DND-41 (cell line): ENCODE measurements at regions not wholly inside any gene's neighbourhood (a gene's known extent, or its start where the extent isn't known, plus 50 kb on each side); places are given as distances from the start of the nearest gene placed in this dataset.

ENCODE experiments used
- ATAC-seq: fragments of 200-7000 bp; cut with Tn5 transposase; 3 replicates; pipeline ENCODE4 v1.9.1; 2021; ENCODE audit warnings: low read depth; ENCODE audit not compliant: insufficient read depth
- DNase-seq: peaks from one replicate; pipeline ENCODE4 v3.0.0-alpha.2; 2020
- H2AFZ ChIP-seq: 2 replicates; pipeline ENCODE4 v1.6.0; 2012; ENCODE audit warnings: low read depth, low read length
- H3K27ac ChIP-seq: 2 replicates; pipeline ENCODE4 v1.5.1; 2012; ENCODE audit warnings: low read length, inconsistent platforms
- H3K27me3 ChIP-seq: fragments of 200-600 bp; sonication (generic); 2 replicates; pipeline ENCODE4 v1.6.0; 2012; ENCODE audit warnings: low read length, mild to moderate bottlenecking, inconsistent platforms; ENCODE audit not compliant: insufficient read depth, poor library complexity
- H3K36me3 ChIP-seq: 2 replicates; pipeline ENCODE4 v1.5.1; 2012; ENCODE audit warnings: low read length, inconsistent platforms; ENCODE audit not compliant: insufficient read depth
- H3K4me1 ChIP-seq: 2 replicates; pipeline ENCODE4 v1.5.1; 2012; ENCODE audit warnings: mild to moderate bottlenecking, low read length; ENCODE audit not compliant: insufficient read depth
- H3K4me2 ChIP-seq: 2 replicates; pipeline ENCODE4 v1.6.0; 2012; ENCODE audit warnings: mild to moderate bottlenecking, moderate library complexity, low read length, inconsistent platforms; ENCODE audit not compliant: insufficient read depth
- H3K4me3 ChIP-seq, 2 experiments: fragments of 200-600 bp in 1 of 2; shearing (Covaris generic) in 1 of 2; 2 replicates each; pipeline ENCODE4 v1.5.1; 2012 to 2016; ENCODE audit warnings: inconsistent platforms in 2 of 2, low read length in 2 of 2, mild to moderate bottlenecking in 2 of 2, low read depth in 1 of 2, moderate library complexity in 1 of 2
- H3K79me2 ChIP-seq: 2 replicates; pipeline ENCODE4 v1.6.0; 2012; ENCODE audit warnings: low read length, inconsistent platforms; ENCODE audit not compliant: insufficient read depth
- H3K9ac ChIP-seq: 2 replicates; pipeline ENCODE4 v1.6.0; 2012; ENCODE audit warnings: low read depth, mild to moderate bottlenecking, inconsistent platforms, low read length, moderate library complexity
- H3K9me3 ChIP-seq: 2 replicates; pipeline ENCODE4 v1.5.1; 2012; ENCODE audit warnings: low read length, moderate library complexity, mild to moderate bottlenecking, inconsistent platforms; ENCODE audit not compliant: insufficient read depth, severe bottlenecking
- H4K20me1 ChIP-seq: 2 replicates; pipeline ENCODE4 v1.6.0; 2012; ENCODE audit warnings: low read length; ENCODE audit not compliant: insufficient read depth
- CTCF ChIP-seq: IDR thresholded peaks from 2 replicates; pipeline ENCODE4 v1.5.1; 2012; ENCODE audit warnings: borderline replicate concordance, low read length, moderate library complexity, mild to moderate bottlenecking; ENCODE audit not compliant: poor library complexity, severe bottlenecking; ENCODE audit errors: extremely low read depth
- EZH2 ChIP-seq: IDR thresholded peaks from 3 replicates; pipeline ENCODE4 v1.6.1; 2012; ENCODE audit warnings: borderline replicate concordance, low read depth, mild to moderate bottlenecking, moderate library complexity, low read length, inconsistent platforms; ENCODE audit not compliant: severe bottlenecking

- Histone ChIP-seq H3K4me1 (no peaks in the 10 kb centered on the region), H3K9ac (no peak overlapping the region), H3K79me2 (no peaks in the 10 kb centered on the region), H3K4me2 (no peak overlapping the region), H4K20me1 (no peaks in the 10 kb centered on the region), H3K4me3 (no peak overlapping the region), H3K27ac (no peak overlapping the region), H2AFZ (no peak overlapping the region), H3K9me3 (no peaks in the 10 kb centered on the region), H3K27me3 (no peaks in the 10 kb centered on the region), H3K36me3 (no peaks in the 10 kb centered on the region)
- no peak for TF ChIP-seq CTCF
- no peak for TF ChIP-seq EZH2
- ATAC-seq (no peak), DNase-seq (no peak)
These were observed 885.0 kb upstream of the MDGA2 start for GRCh38 chr14:48560421-48560820.

GRCh38 chr14:48553443-48553842, 878.0 kb upstream of the MDGA2 start:
- Histone ChIP-seq H3K79me2 (no peaks in the 10 kb centered on the region), H3K9me3 (no peaks in the 10 kb centered on the region), H3K4me3 (no peak overlapping the region), H3K36me3 (no peaks in the 10 kb centered on the region), H2AFZ (no peak overlapping the region), H3K27ac (no peak overlapping the region), H3K4me1 (no peaks in the 10 kb centered on the region), H3K9ac (no peak overlapping the region), H3K4me2 (no peak overlapping the region), H4K20me1 (no peaks in the 10 kb centered on the region), H3K27me3 (no peaks in the 10 kb centered on the region)
- TF ChIP-seq EZH2: no peak
- TF ChIP-seq CTCF: no peak
- no peak for ATAC-seq
- no peak for DNase-seq

GRCh38 chr14:48546996-48547395, 871.6 kb upstream of the MDGA2 start:
- H3K79me2 ChIP-seq: no peaks in the 10 kb centered on the region
- H3K27ac ChIP-seq: no peak overlapping the region
- no peaks in the 10 kb centered on the region for H3K36me3 ChIP-seq
- no peak for ATAC-seq
- H3K4me2 ChIP-seq: no peak overlapping the region
- H3K4me3 ChIP-seq: no peak overlapping the region
- H3K4me1 ChIP-seq: no peaks in the 10 kb centered on the region
- no peaks in the 10 kb centered on the region for H3K27me3 ChIP-seq
- DNase-seq: no peak
- no peaks in the 10 kb centered on the region for H4K20me1 ChIP-seq
- H2AFZ ChIP-seq: no peak overlapping the region
- H3K9ac ChIP-seq: no peak overlapping the region
- H3K9me3 ChIP-seq: no peaks in the 10 kb centered on the region
- TF ChIP-seq CTCF: no peak
- no peak for TF ChIP-seq EZH2

GRCh38 chr14:48537600-48537999, 862.2 kb upstream of the MDGA2 start:
- no peak for ATAC-seq
- Histone ChIP-seq H3K4me3 (no peak overlapping the region), H2AFZ (no peak overlapping the region), H3K36me3 (no peaks in the 10 kb centered on the region), H3K9ac (no peak overlapping the region), H3K4me2 (no peak overlapping the region), H3K27ac (no peak overlapping the region), H3K27me3 (no peaks in the 10 kb centered on the region), H3K79me2 (no peaks in the 10 kb centered on the region), H3K9me3 (no peaks in the 10 kb centered on the region), H3K4me1 (no peaks in the 10 kb centered on the region), H4K20me1 (no peaks in the 10 kb centered on the region)
- no peak for DNase-seq
- TF ChIP-seq EZH2 (no peak), CTCF (no peak)
